CD14-positive monocyte (primary cell): ENCODE measurements at regions not wholly inside any gene's neighbourhood (a gene's known extent, or its start where the extent isn't known, plus 50 kb on each side); places are given as distances from the start of the nearest gene placed in this dataset.

ENCODE experiments used
- DNase-seq, 3 donors: peaks; one replicate each; pipeline ENCODE4 v3.0.0-alpha.2; 2011 to 2022
- H2AFZ ChIP-seq: 2 replicates; pipeline ENCODE4 v1.6.0; 2012; ENCODE audit warnings: mild to moderate bottlenecking, low read depth, low read length, inconsistent platforms; ENCODE audit not compliant: insufficient read depth, poor library complexity, severe bottlenecking
- H3K27ac ChIP-seq, 2 donors: 1 replicate in 1 of 2; 2 replicates in 1 of 2; pipeline ENCODE4 v1.5.1; 2012 to 2013; ENCODE audit warnings: low read length in 2 of 2, control low read depth in 1 of 2, inconsistent platforms in 1 of 2, low read depth in 1 of 2, mild to moderate bottlenecking in 1 of 2
- H3K27me3 ChIP-seq, 2 donors: one replicate each; pipeline versions ENCODE4 v1.6.0 to v1.6.1; 2011 to 2013; ENCODE audit warnings: low read length in 2 of 2; ENCODE audit not compliant: control insufficient read depth in 2 of 2, insufficient read depth in 2 of 2
- H3K36me3 ChIP-seq, 2 donors: replicated peaks in 1 of 2; 1 replicate in 1 of 2; 2 replicates in 1 of 2; pipeline versions ENCODE4 v1.5.1 to v1.6.1; 2012 to 2013; ENCODE audit warnings: low read length in 2 of 2, control low read depth in 1 of 2, inconsistent platforms in 1 of 2, mild to moderate bottlenecking in 1 of 2; ENCODE audit not compliant: insufficient read depth in 2 of 2, control insufficient read depth in 1 of 2
- H3K4me1 ChIP-seq, 2 donors: 1 replicate in 1 of 2; 2 replicates in 1 of 2; pipeline versions ENCODE4 v1.5.1 to v1.6.1; 2012 to 2013; ENCODE audit warnings: low read length in 2 of 2, control low read depth in 1 of 2, inconsistent platforms in 1 of 2, mild to moderate bottlenecking in 1 of 2, moderate library complexity in 1 of 2; ENCODE audit not compliant: insufficient read depth in 2 of 2, control insufficient read depth in 1 of 2
- H3K4me2 ChIP-seq: replicated peaks from 2 replicates; pipeline ENCODE3; 2012; ENCODE audit warnings: low read length, moderate library complexity, mild to moderate bottlenecking; ENCODE audit not compliant: poor library complexity, severe bottlenecking; ENCODE audit errors: extremely low read depth
- H3K4me3 ChIP-seq, 3 experiments: fragments of 200-600 bp in 1 of 3; sonication (generic) in 1 of 3; replicated peaks in 1 of 3; 1 replicate in 2 of 3; 2 replicates in 1 of 3; pipeline ENCODE4 v1.5.1; 2011 to 2013; ENCODE audit warnings: low read length in 3 of 3, mild to moderate bottlenecking in 3 of 3, control low read depth in 2 of 3, low read depth in 2 of 3, inconsistent platforms in 1 of 3, moderate library complexity in 1 of 3
- H3K79me2 ChIP-seq: 2 replicates; pipeline ENCODE4 v1.6.0; 2012; ENCODE audit warnings: mild to moderate bottlenecking, control low read depth, inconsistent platforms, low read length, moderate library complexity; ENCODE audit not compliant: insufficient read depth
- H3K9ac ChIP-seq: 2 replicates; pipeline ENCODE4 v1.6.0; 2017; ENCODE audit warnings: low read length, mild to moderate bottlenecking; ENCODE audit not compliant: insufficient read depth, poor library complexity, severe bottlenecking
- H3K9me3 ChIP-seq, 2 donors: replicated peaks in 1 of 2; 1 replicate in 1 of 2; 2 replicates in 1 of 2; pipeline versions ENCODE4 v1.5.1 to v1.6.1; 2012 to 2013; ENCODE audit warnings: low read length in 2 of 2, control low read depth in 1 of 2; ENCODE audit not compliant: control insufficient read depth in 1 of 2, insufficient read depth in 1 of 2
- H4K20me1 ChIP-seq: 2 replicates; pipeline ENCODE4 v1.6.0; 2012; ENCODE audit warnings: mild to moderate bottlenecking, low read length, control low read depth, moderate library complexity; ENCODE audit not compliant: insufficient read depth
- H3K27ac Mint-ChIP-seq, 7 donors: one replicate each; pipeline ENCODE4 v1.8.0; 2020; ENCODE audit warnings: mild to moderate bottlenecking in 7 of 7, mixed read lengths in 7 of 7, moderate library complexity in 6 of 7, inconsistent platforms in 2 of 7
- H3K27me3 Mint-ChIP-seq, 3 donors: one replicate each; pipeline ENCODE4 v1.8.0; 2021 to 2022; ENCODE audit warnings: low read depth in 3 of 3, mild to moderate bottlenecking in 3 of 3, mixed read lengths in 3 of 3, moderate library complexity in 3 of 3, inconsistent platforms in 1 of 3
- H3K36me3 Mint-ChIP-seq, 2 donors: one replicate each; pipeline ENCODE4 v1.8.0; 2020; ENCODE audit warnings: mixed read lengths in 2 of 2, inconsistent platforms in 1 of 2, mild to moderate bottlenecking in 1 of 2
- H3K4me1 Mint-ChIP-seq: one replicate; pipeline ENCODE4 v1.8.0; 2020; ENCODE audit warnings: mild to moderate bottlenecking, mixed read lengths
- H3K4me3 Mint-ChIP-seq, 2 donors: one replicate each; pipeline ENCODE4 v1.8.0; 2020; ENCODE audit warnings: mild to moderate bottlenecking in 2 of 2, mixed read lengths in 2 of 2, moderate library complexity in 1 of 2
- H3K9me3 Mint-ChIP-seq, 7 donors: one replicate each; pipeline ENCODE4 v1.8.0; 2020 to 2022; ENCODE audit warnings: mixed read lengths in 7 of 7, mild to moderate bottlenecking in 6 of 7, moderate library complexity in 6 of 7, inconsistent platforms in 2 of 7
- CTCF ChIP-seq: fragments of 200-600 bp; IDR thresholded peaks from one replicate; pipeline ENCODE4 v1.8.0; 2022; ENCODE audit warnings: antibody characterized with exemption, mild to moderate bottlenecking
- WGBS: methylation state at CpG from one replicate; pipeline ENCODE4 v1.1.5; 2013; ENCODE audit warnings: missing lambda C conversion rate; ENCODE audit not compliant: insufficient coverage; 5-methylcytosine and 5-hydroxymethylcytosine counted together
- intact Hi-C, 2 donors: fragments of 100-400 bp; cut with micrococcal nuclease; formaldehyde crosslinking; loops; one replicate each; pipeline versions ENCODE4 v1.15.0 to v1.15.1; 2023

GRCh38 chr2:12062053-12062395, 315.6 kb downstream of the LPIN1 start:
- Histone ChIP-seq H3K79me2 (no peaks in the 10 kb centered on the region), H3K4me3 (no peak overlapping the region), H3K27ac (no peak overlapping the region), H3K9me3 (no peaks in the 10 kb centered on the region), H3K27me3 (peaks cover 0 to 3% of the 10 kb centered on the region in 2 donors), H3K36me3 (no peaks in the 10 kb centered on the region), H3K9ac (no peak overlapping the region), H3K4me2 (no peak overlapping the region), H2AFZ (no peak overlapping the region), H4K20me1 (no peaks in the 10 kb centered on the region), H3K4me1 (peaks cover 15 to 32% of the 10 kb centered on the region in 2 donors)
- Mint-ChIP-seq H3K9me3 (peaks cover 0 to 6% (median 2%) of the 10 kb centered on the region in 7 donors), H3K4me1 (peaks cover 32% of the 10 kb centered on the region), H3K27ac (no peak overlapping the region), H3K36me3 (no peaks in the 10 kb centered on the region), H3K4me3 (no peak overlapping the region), H3K27me3 (peaks cover 3 to 12% (median 8%) of the 10 kb centered on the region in 3 donors)
- no CpG with 5 or more reads among the region's 2 CpGs for WGBS
- DNase-seq = no peak
- intact Hi-C loops = no loop called here
- TF ChIP-seq CTCF = no peak

- H3K4me1 ChIP-seq = peaks cover 4 to 20% of the 10 kb centered on the region in 2 donors
- Mint-ChIP-seq H3K4me3 (no peak overlapping the region), H3K9me3 (peaks cover 0 to 6% (median 2%) of the 10 kb centered on the region in 7 donors), H3K4me1 (peaks cover 21% of the 10 kb centered on the region), H3K36me3 (no peaks in the 10 kb centered on the region), H3K27me3 (peaks cover 0 to 12% (median 9%) of the 10 kb centered on the region in 3 donors), H3K27ac (no peak overlapping the region)
- no peak overlapping the region for H3K4me3 ChIP-seq
- no peak overlapping the region for H3K27ac ChIP-seq
- WGBS = 85% methylated on average over 3 of the region's 5 CpGs
- TF ChIP-seq CTCF = no peak
- no peaks in the 10 kb centered on the region for H3K9me3 ChIP-seq
- H2AFZ ChIP-seq = no peak overlapping the region
- no peak for DNase-seq
- peaks cover 0 to 3% of the 10 kb centered on the region in 2 donors for H3K27me3 ChIP-seq
- no peak overlapping the region for H3K9ac ChIP-seq
- no peak overlapping the region for H3K4me2 ChIP-seq
- no peaks in the 10 kb centered on the region for H3K36me3 ChIP-seq
- H4K20me1 ChIP-seq = no peaks in the 10 kb centered on the region
- intact Hi-C loops = no loop called here
- no peaks in the 10 kb centered on the region for H3K79me2 ChIP-seq
These were observed 316.8 kb downstream of the LPIN1 start for GRCh38 chr2:12063210-12063609.
